DOHH2 (cell line): ENCODE measurements at regions not wholly inside any gene's neighbourhood (a gene's known extent, or its start where the extent isn't known, plus 50 kb on each side); places are given as distances from the start of the nearest gene placed in this dataset.

ENCODE experiments used
- EZH2phosphoT487 ChIP-seq: fragments of 200-600 bp; sonication (generic); IDR thresholded peaks from 2 replicates; pipeline ENCODE4 v1.6.1; 2017; ENCODE audit warnings: borderline replicate concordance, mild to moderate bottlenecking, antibody characterized with exemption, low read length, moderate library complexity, mixed read lengths
- TF ChIP-seq, protein P1 (sequence below): fragments of 200-600 bp; sonication (generic); IDR thresholded peaks from one replicate; pipeline ENCODE4 v1.5.1; 2014; ENCODE audit warnings: antibody characterized with exemption, mild to moderate bottlenecking, low read depth, low read length; ENCODE audit not compliant: poor library complexity, severe bottlenecking

DNA sequence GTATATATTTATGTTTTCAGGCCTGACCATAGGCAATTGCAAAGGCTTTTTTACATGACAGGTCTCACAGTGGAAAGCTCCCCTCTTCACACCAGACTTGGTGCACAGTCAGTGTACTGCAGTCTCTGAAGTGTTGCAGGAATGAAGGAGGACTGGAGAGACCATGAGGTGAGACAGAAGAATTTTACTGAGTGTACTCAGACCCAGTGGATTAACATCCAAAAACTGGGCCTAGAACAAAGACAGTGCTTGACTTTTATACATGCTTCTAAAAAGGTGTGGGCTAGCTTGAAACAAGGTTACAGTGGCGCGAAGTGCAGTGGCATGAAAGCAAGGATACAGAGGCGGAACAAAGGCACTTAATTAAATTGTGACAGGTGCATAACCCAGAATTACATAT lies 822.9 kb downstream of the RAPGEF2 start:
- TF ChIP-seq, protein P1, sequence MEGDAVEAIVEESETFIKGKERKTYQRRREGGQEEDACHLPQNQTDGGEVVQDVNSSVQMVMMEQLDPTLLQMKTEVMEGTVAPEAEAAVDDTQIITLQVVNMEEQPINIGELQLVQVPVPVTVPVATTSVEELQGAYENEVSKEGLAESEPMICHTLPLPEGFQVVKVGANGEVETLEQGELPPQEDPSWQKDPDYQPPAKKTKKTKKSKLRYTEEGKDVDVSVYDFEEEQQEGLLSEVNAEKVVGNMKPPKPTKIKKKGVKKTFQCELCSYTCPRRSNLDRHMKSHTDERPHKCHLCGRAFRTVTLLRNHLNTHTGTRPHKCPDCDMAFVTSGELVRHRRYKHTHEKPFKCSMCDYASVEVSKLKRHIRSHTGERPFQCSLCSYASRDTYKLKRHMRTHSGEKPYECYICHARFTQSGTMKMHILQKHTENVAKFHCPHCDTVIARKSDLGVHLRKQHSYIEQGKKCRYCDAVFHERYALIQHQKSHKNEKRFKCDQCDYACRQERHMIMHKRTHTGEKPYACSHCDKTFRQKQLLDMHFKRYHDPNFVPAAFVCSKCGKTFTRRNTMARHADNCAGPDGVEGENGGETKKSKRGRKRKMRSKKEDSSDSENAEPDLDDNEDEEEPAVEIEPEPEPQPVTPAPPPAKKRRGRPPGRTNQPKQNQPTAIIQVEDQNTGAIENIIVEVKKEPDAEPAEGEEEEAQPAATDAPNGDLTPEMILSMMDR, result no peak
- TF ChIP-seq EZH2phosphoT487, result no peak
